Panc1 (cell line): ENCODE measurements at regions not wholly inside any gene's neighbourhood (a gene's known extent, or its start where the extent isn't known, plus 50 kb on each side); places are given as distances from the start of the nearest gene placed in this dataset.

Source experiments
- ATAC-seq: fragments of 200-7000 bp; cut with Tn5 transposase; 2 replicates; pipeline ENCODE4 v1.9.1; 2020; ENCODE audit warnings: mild to moderate bottlenecking, moderate library complexity
- BruUV-seq: library from RNA; stranded (reverse); fragments of 400-500 nt; replicated peaks from 2 replicates; lab custom pipeline; 2021; lab: Mats Ljungman, UMichigan
- CTCF ChIA-PET: fragments of 300-600 bp; sonication (Branson Sonifier 250); formaldehyde crosslinking; loops from one replicate; lab custom pipeline; 2022; ENCODE audit warnings: antibody characterized with exemption; lab: Charles Lee
- POLR2A ChIA-PET: fragments of 300-600 bp; sonication (Branson Sonifier 250); formaldehyde crosslinking; loops from one replicate; lab custom pipeline; 2022; ENCODE audit warnings: antibody characterized with exemption; lab: Charles Lee
- DNase-seq: peaks from one replicate; pipeline ENCODE4 v3.0.0-alpha.2; 2010; ENCODE audit warnings: low read depth, low spot score
- H3K27ac ChIP-seq: 2 replicates; pipeline ENCODE4 v1.5.1; 2011; ENCODE audit warnings: mild to moderate bottlenecking, low read length, inconsistent platforms
- H3K27me3 ChIP-seq: fragments of 200-500 bp; sonication (Bioruptor generic); 2 replicates; pipeline ENCODE4 v1.6.0; 2014; ENCODE audit warnings: low read length, inconsistent platforms; ENCODE audit not compliant: control insufficient read depth, insufficient read depth
- H3K36me3 ChIP-seq: fragments of 200-500 bp; sonication (Bioruptor generic); 2 replicates; pipeline ENCODE4 v1.5.1; 2014; ENCODE audit warnings: inconsistent platforms, mild to moderate bottlenecking, low read length, moderate library complexity; ENCODE audit not compliant: control insufficient read depth, insufficient read depth
- H3K4me1 ChIP-seq: 2 replicates; pipeline ENCODE4 v1.5.1; 2011; ENCODE audit warnings: inconsistent platforms, mild to moderate bottlenecking, low read length, moderate library complexity; ENCODE audit not compliant: control insufficient read depth, insufficient read depth
- H3K4me3 ChIP-seq, 2 experiments: 2 replicates each; pipeline ENCODE4 v1.5.1; 2011 to 2012; ENCODE audit warnings: low read depth in 2 of 2, low read length in 2 of 2, mild to moderate bottlenecking in 2 of 2, inconsistent platforms in 1 of 2, moderate library complexity in 1 of 2
- H3K9me3 ChIP-seq: fragments of 200-500 bp; sonication (Bioruptor generic); 2 replicates; pipeline ENCODE4 v1.5.1; 2014; ENCODE audit warnings: low read depth, mild to moderate bottlenecking, inconsistent platforms, low read length, moderate library complexity; ENCODE audit not compliant: control insufficient read depth, insufficient read depth
- CTCF ChIP-seq: fragments of 450-650 bp; IDR thresholded peaks from 2 replicates; pipeline ENCODE4 v1.5.1; 2017; ENCODE audit warnings: mild to moderate bottlenecking
- POLR2AphosphoS5 ChIP-seq: IDR thresholded peaks from 2 replicates; pipeline ENCODE4 v1.6.1; 2012; ENCODE audit warnings: mild to moderate bottlenecking, low read depth, low read length, moderate library complexity
- REST ChIP-seq, 2 experiments: IDR thresholded peaks; 2 replicates each; pipeline ENCODE4 v1.6.1; 2011 to 2012; ENCODE audit warnings: low read depth in 2 of 2, control low read depth in 1 of 2, low read length in 1 of 2, mild to moderate bottlenecking in 1 of 2, moderate library complexity in 1 of 2; ENCODE audit not compliant: insufficient read depth in 1 of 2
- SIN3A ChIP-seq: IDR thresholded peaks from 2 replicates; pipeline ENCODE4 v1.6.1; 2012; ENCODE audit warnings: low read depth, mild to moderate bottlenecking, low read length, moderate library complexity, borderline replicate concordance; ENCODE audit not compliant: insufficient read depth
- TCF7L2 ChIP-seq: IDR thresholded peaks from 2 replicates; pipeline ENCODE4 v1.6.1; 2011; ENCODE audit warnings: mild to moderate bottlenecking, low read depth, low read length, inconsistent platforms
- in situ Hi-C: cut with HindIII; loops from 2 replicates; pipeline ENCODE4 v1.10.0; 2016; ENCODE audit warnings: low sequenced_read_pairs, low pct_unique_long_range_greater_than_20kb
- intact Hi-C: fragments of 100-400 bp; cut with micrococcal nuclease; formaldehyde crosslinking; loops from one replicate; pipeline ENCODE4 v1.10.0; 2022; ENCODE audit not compliant: unreplicated experiment

- intact Hi-C loops (loop anchor here (5.0 kb wide), 1 partner anchor 271 kb away; no protein-coding TSS in a partner anchor), in situ Hi-C loops (no loop called here)
- no peak overlapping the region for H3K4me3 ChIP-seq
- no peak for TF ChIP-seq SIN3A
- no peak for TF ChIP-seq REST (IDR thresholded peaks at IDR 0.05; ENCODE audit: insufficient read depth in 1 of 2, low read depth in 2 of 2, low read length in 1 of 2)
- TF ChIP-seq CTCF, result no peak
- no peak for TF ChIP-seq TCF7L2
- no peak for TF ChIP-seq POLR2AphosphoS5
- no peak overlapping the region for H3K27ac ChIP-seq
- POLR2A ChIA-PET, result no interaction called here
- H3K9me3 ChIP-seq, result no peaks in the 10 kb centered on the region
- ATAC-seq, result no peak
- DNase-seq, result no peak
- H3K27me3 ChIP-seq, result no peaks in the 10 kb centered on the region
- CTCF ChIA-PET, result interaction anchor here (1.0 kb wide), 1 partner anchor 19 kb away, joined by 7 read pairs; no protein-coding TSS in a partner anchor
- no peaks in the 10 kb centered on the region for H3K36me3 ChIP-seq
- no TSS peak for BruUV-seq
- H3K4me1 ChIP-seq, result peaks cover 15% of the 10 kb centered on the region
Observed at GRCh38 chr10:29731760-29732159, 97.0 kb upstream of the SVIL start.

DNA sequence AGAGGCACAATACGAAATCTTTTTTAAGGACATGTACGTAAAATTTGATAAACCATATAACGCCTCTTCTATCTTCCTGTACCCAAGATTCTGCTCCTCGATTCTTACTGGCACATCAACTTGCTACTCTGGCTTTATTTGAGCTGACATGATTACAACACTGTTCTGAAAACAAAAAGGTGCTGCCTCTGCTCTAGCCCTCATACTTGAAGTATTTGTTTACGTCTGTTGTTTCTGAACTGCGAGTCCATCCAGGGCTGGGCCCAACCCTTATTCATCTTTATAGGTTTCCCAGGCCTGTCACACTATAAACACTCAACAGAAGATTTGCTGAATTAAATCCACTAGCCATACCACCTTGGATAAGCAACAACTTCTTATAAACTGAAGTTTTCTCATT is 96.2 kb upstream of the SVIL start:
- H3K4me1 ChIP-seq, result peaks cover 15% of the 10 kb centered on the region
- BruUV-seq, result no TSS peak
- intact Hi-C loops (loop anchor here (5.0 kb wide), 1 partner anchor 271 kb away; no protein-coding TSS in a partner anchor), in situ Hi-C loops (no loop called here)
- ATAC-seq (no peak), DNase-seq (no peak)
- no peaks in the 10 kb centered on the region for H3K36me3 ChIP-seq
- no peaks in the 10 kb centered on the region for H3K27me3 ChIP-seq
- POLR2A ChIA-PET, result no interaction called here
- CTCF ChIA-PET, result no interaction called here
- no peak overlapping the region for H3K4me3 ChIP-seq
- no peaks in the 10 kb centered on the region for H3K9me3 ChIP-seq
- no peak overlapping the region for H3K27ac ChIP-seq
- TF ChIP-seq CTCF (no peak), SIN3A (no peak)
